ENCODE measurements at regions not wholly inside any gene's neighbourhood (a gene's known extent, or its start where the extent isn't known, plus 50 kb on each side); places are given as distances from the start of the nearest gene placed in this dataset.
"Not testable (repeated sequence)": the region's sequence is repeated elsewhere in the genome, so short reads cannot be mapped to it uniquely, and the experiment has no call there.

GRCh38 chr10:45106236-45106856, 105.6 kb downstream of the ZNF22 start:
- no peak for DNase-seq (ENCODE audit: low spot score)
- no peak for TF ChIP-seq CTCF (IDR thresholded peaks at IDR 0.05; ENCODE audit: borderline replicate concordance, control extremely low read depth, extremely low read depth, insufficient read depth, missing control alignments)
- in situ Hi-C loops (cut with MboI; ENCODE audit: low sequenced_read_pairs, unreplicated experiment): no loop called here

GRCh38 chr10:45111509-45111908, 110.8 kb downstream of the ZNF22 start:
- in situ Hi-C loops (cut with MboI; ENCODE audit: low sequenced_read_pairs, unreplicated experiment): no loop called here
- DNase-seq (ENCODE audit: low spot score): no peak
- TF ChIP-seq CTCF (IDR thresholded peaks at IDR 0.05; ENCODE audit: borderline replicate concordance, control extremely low read depth, extremely low read depth, insufficient read depth, missing control alignments): no peak

- in situ Hi-C loops (cut with MboI; ENCODE audit: low sequenced_read_pairs, unreplicated experiment); DNase-seq (ENCODE audit: low spot score): not testable (repeated sequence)
Measured at GRCh38 chr10:45117940-45118339, 117.2 kb downstream of the ZNF22 start.

DNA sequence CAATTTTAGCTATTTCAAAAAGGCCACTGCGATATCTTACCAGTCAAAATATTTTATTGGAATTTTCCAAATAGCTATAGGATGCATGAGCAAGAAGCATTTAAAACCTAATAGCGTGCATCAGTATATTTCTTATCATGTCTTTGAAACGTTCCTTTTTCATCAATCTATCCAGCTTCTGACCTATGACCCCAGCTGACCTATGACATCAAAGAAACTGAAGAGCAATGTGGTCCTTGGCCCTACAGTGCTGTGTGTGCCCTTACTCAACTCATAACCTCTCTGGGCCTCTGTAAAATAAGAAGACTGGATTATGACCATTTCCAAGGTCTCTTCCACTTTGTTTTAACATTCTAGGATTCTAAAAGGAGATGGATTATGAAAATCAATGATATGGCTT, 118.2 kb downstream of the ZNF22 start:
- no peak for TF ChIP-seq CTCF (IDR thresholded peaks at IDR 0.05; ENCODE audit: borderline replicate concordance, control extremely low read depth, extremely low read depth, insufficient read depth, missing control alignments)
- in situ Hi-C loops (cut with MboI; ENCODE audit: low sequenced_read_pairs, unreplicated experiment): no loop called here
- no peak for DNase-seq (ENCODE audit: low spot score)

DNA sequence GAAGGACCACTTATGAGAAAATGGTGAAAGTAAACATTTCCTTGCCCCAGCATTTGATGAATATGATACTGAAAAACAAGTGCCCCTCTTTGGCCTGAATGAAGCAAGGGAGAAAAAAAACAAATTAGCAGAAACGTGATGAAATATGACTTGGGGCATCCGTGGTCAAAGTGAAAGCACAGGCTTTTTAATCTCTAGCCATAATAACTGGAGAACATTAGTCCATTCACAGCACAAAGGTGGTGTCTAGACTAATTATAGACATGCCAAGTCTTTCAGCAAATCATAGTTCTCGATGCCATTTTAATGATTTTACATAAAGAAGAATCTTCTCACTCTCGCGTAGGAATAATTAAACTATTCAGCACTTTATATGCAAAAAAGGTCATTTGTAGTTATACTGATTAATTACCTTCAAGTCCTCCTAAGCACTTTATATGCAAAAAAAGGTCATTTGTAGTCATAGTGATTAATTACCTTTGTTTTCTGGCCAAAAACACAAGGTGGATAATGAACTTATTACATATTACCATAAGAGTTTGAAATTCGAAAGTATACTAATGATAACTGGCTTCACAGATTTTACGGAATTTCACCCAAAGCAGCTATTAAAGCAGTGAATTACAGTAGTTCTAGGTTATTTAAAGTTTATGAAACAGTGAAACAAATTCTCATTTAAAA, 121.6 kb downstream of the ZNF22 start:
- in situ Hi-C loops (cut with MboI; ENCODE audit: low sequenced_read_pairs, unreplicated experiment); DNase-seq (ENCODE audit: low spot score): not testable (repeated sequence)

- no peak for DNase-seq (ENCODE audit: low spot score)
- no peak for TF ChIP-seq CTCF (IDR thresholded peaks at IDR 0.05; ENCODE audit: borderline replicate concordance, control extremely low read depth, extremely low read depth, insufficient read depth, missing control alignments)
- in situ Hi-C loops (cut with MboI; ENCODE audit: low sequenced_read_pairs, unreplicated experiment): no loop called here
Measured at GRCh38 chr10:45135443-45136198, 134.9 kb downstream of the ZNF22 start.

GRCh38 chr10:45136256-45136655, 135.5 kb downstream of the ZNF22 start:
- TF ChIP-seq CTCF (IDR thresholded peaks at IDR 0.05; ENCODE audit: borderline replicate concordance, control extremely low read depth, extremely low read depth, insufficient read depth, missing control alignments): no peak
- in situ Hi-C loops (cut with MboI; ENCODE audit: low sequenced_read_pairs, unreplicated experiment): no loop called here
- DNase-seq (ENCODE audit: low spot score): no peak
